Endothelial cell (in vitro differentiated cells): ENCODE measurements at regions not wholly inside any gene's neighbourhood (a gene's known extent, or its start where the extent isn't known, plus 50 kb on each side); places are given as distances from the start of the nearest gene placed in this dataset.

ENCODE experiments used
- DNase-seq: peaks from one replicate; pipeline ENCODE4 v3.0.0; 2021; ENCODE audit warnings: low spot score
- H3K27ac Mint-ChIP-seq: one replicate; pipeline ENCODE4 v1.8.0; 2021; ENCODE audit warnings: mixed read lengths, inconsistent platforms; ENCODE audit not compliant: unreplicated experiment
- H3K27me3 Mint-ChIP-seq: one replicate; pipeline ENCODE4 v1.8.0; 2021; ENCODE audit warnings: mild to moderate bottlenecking, moderate library complexity, mixed read lengths, inconsistent platforms; ENCODE audit not compliant: unreplicated experiment
- H3K36me3 Mint-ChIP-seq: one replicate; pipeline ENCODE4 v1.8.0; 2021; ENCODE audit warnings: mild to moderate bottlenecking, low read depth, mixed read lengths, inconsistent platforms; ENCODE audit not compliant: unreplicated experiment
- H3K4me1 Mint-ChIP-seq: one replicate; pipeline ENCODE4 v1.8.0; 2021; ENCODE audit warnings: mild to moderate bottlenecking, mixed read lengths, inconsistent platforms; ENCODE audit not compliant: unreplicated experiment
- H3K4me3 Mint-ChIP-seq: one replicate; pipeline ENCODE4 v1.8.0; 2021; ENCODE audit warnings: mild to moderate bottlenecking, mixed read lengths, inconsistent platforms; ENCODE audit not compliant: unreplicated experiment
- H3K9me3 Mint-ChIP-seq: one replicate; pipeline ENCODE4 v1.8.0; 2021; ENCODE audit warnings: mixed read lengths, inconsistent platforms; ENCODE audit not compliant: unreplicated experiment
- CTCF ChIP-seq: fragments of 200-600 bp; sonication (generic); IDR thresholded peaks from one replicate; pipeline ENCODE4 v1.5.0; 2021; ENCODE audit warnings: antibody characterized with exemption; ENCODE audit not compliant: unreplicated experiment

GRCh38 chr6:3538536-3538935, 81.7 kb upstream of the SLC22A23 start:
- DNase-seq: peak; percentile 49
- H3K27ac Mint-ChIP-seq: peak overlapping the region; percentile 78
- TF ChIP-seq CTCF: no peak
- H3K36me3 Mint-ChIP-seq: no peaks in the 10 kb centered on the region
- H3K27me3 Mint-ChIP-seq: peaks cover 2% of the 10 kb centered on the region
- H3K4me3 Mint-ChIP-seq: no peak overlapping the region
- H3K9me3 Mint-ChIP-seq: no peaks in the 10 kb centered on the region
- peaks cover 43% of the 10 kb centered on the region for H3K4me1 Mint-ChIP-seq

GRCh38 chr6:3536901-3537300, 80.1 kb upstream of the SLC22A23 start:
- Mint-ChIP-seq H3K27ac (no peak overlapping the region), H3K27me3 (peaks cover 2% of the 10 kb centered on the region), H3K4me3 (no peak overlapping the region), H3K36me3 (peaks cover 5% of the 10 kb centered on the region), H3K4me1 (peaks cover 40% of the 10 kb centered on the region), H3K9me3 (no peaks in the 10 kb centered on the region)
- no peak for TF ChIP-seq CTCF
- no peak for DNase-seq

- peaks cover 5% of the 10 kb centered on the region for H3K36me3 Mint-ChIP-seq
- peaks cover 2% of the 10 kb centered on the region for H3K27me3 Mint-ChIP-seq
- H3K27ac Mint-ChIP-seq: no peak overlapping the region
- H3K9me3 Mint-ChIP-seq: no peaks in the 10 kb centered on the region
- DNase-seq: no peak
- peaks cover 31% of the 10 kb centered on the region for H3K4me1 Mint-ChIP-seq
- TF ChIP-seq CTCF: no peak
- no peak overlapping the region for H3K4me3 Mint-ChIP-seq
These were observed 79.1 kb upstream of the SLC22A23 start for GRCh38 chr6:3535776-3536435.

- no peaks in the 10 kb centered on the region for H3K9me3 Mint-ChIP-seq
- no peak overlapping the region for H3K4me3 Mint-ChIP-seq
- TF ChIP-seq CTCF: no peak
- DNase-seq: no peak
- peaks cover 5% of the 10 kb centered on the region for H3K36me3 Mint-ChIP-seq
- peaks cover 28% of the 10 kb centered on the region for H3K4me1 Mint-ChIP-seq
- peaks cover 6% of the 10 kb centered on the region for H3K27me3 Mint-ChIP-seq
- H3K27ac Mint-ChIP-seq: no peak overlapping the region
These were observed 78.4 kb upstream of the SLC22A23 start for GRCh38 chr6:3535033-3535775.

GRCh38 chr6:3534599-3534998, 77.7 kb upstream of the SLC22A23 start:
- no peak for TF ChIP-seq CTCF
- Mint-ChIP-seq H3K27me3 (peaks cover 6% of the 10 kb centered on the region), H3K9me3 (no peaks in the 10 kb centered on the region), H3K4me3 (no peak overlapping the region), H3K4me1 (peaks cover 23% of the 10 kb centered on the region), H3K27ac (no peak overlapping the region), H3K36me3 (peaks cover 5% of the 10 kb centered on the region)
- no peak for DNase-seq
